ENCODE measurements at regions not wholly inside any gene's neighbourhood (a gene's known extent, or its start where the extent isn't known, plus 50 kb on each side); places are given as distances from the start of the nearest gene placed in this dataset.

- Mint-ChIP-seq H3K27ac (no peak overlapping the region), H3K4me3 (no peak overlapping the region), H3K36me3 (ENCODE audit: low read depth) (no peaks in the 10 kb centered on the region), H3K4me1 (ENCODE audit: low read depth) (peaks cover 2% of the 10 kb centered on the region), H3K27me3 (no peaks in the 10 kb centered on the region), H3K9me3 (no peaks in the 10 kb centered on the region)
- ATAC-seq (no peak), DNase-seq (no peak)
- no peak for TF ChIP-seq CTCF (IDR thresholded peaks at IDR 0.05)
- intact Hi-C loops (cut with micrococcal nuclease) = no loop called here
- POLR2A ChIA-PET = no interaction called here
- CTCF ChIA-PET = no interaction called here
Observed at GRCh38 chr9:27632254-27632653, 59.0 kb upstream of the C9orf72 start.

GRCh38 chr9:27633764-27634163 lies 60.5 kb upstream of the C9orf72 start:
- no peaks in the 10 kb centered on the region for H3K27me3 Mint-ChIP-seq
- no peaks in the 10 kb centered on the region for H3K36me3 Mint-ChIP-seq (ENCODE audit: low read depth)
- ATAC-seq = no peak
- H3K4me1 Mint-ChIP-seq (ENCODE audit: low read depth) = peaks cover 2% of the 10 kb centered on the region
- H3K27ac Mint-ChIP-seq = no peak overlapping the region
- H3K4me3 Mint-ChIP-seq = no peak overlapping the region
- CTCF ChIA-PET = no interaction called here
- H3K9me3 Mint-ChIP-seq = no peaks in the 10 kb centered on the region
- intact Hi-C loops (cut with micrococcal nuclease) = no loop called here
- POLR2A ChIA-PET = no interaction called here
- DNase-seq = no peak
- no peak for TF ChIP-seq CTCF (IDR thresholded peaks at IDR 0.05)

GRCh38 chr9:27634879-27635278 lies 61.6 kb upstream of the C9orf72 start:
- intact Hi-C loops (cut with micrococcal nuclease) = no loop called here
- no peak for DNase-seq
- H3K4me1 Mint-ChIP-seq (ENCODE audit: low read depth) = peaks cover 2% of the 10 kb centered on the region
- no peak for TF ChIP-seq CTCF (IDR thresholded peaks at IDR 0.05)
- no peaks in the 10 kb centered on the region for H3K36me3 Mint-ChIP-seq (ENCODE audit: low read depth)
- CTCF ChIA-PET = no interaction called here
- H3K9me3 Mint-ChIP-seq = no peaks in the 10 kb centered on the region
- H3K4me3 Mint-ChIP-seq = no peak overlapping the region
- POLR2A ChIA-PET = no interaction called here
- no peaks in the 10 kb centered on the region for H3K27me3 Mint-ChIP-seq
- no peak overlapping the region for H3K27ac Mint-ChIP-seq
- ATAC-seq = no peak

GRCh38 chr9:27638716-27639115 lies 65.4 kb upstream of the C9orf72 start:
- H3K4me1 Mint-ChIP-seq (ENCODE audit: low read depth) = peaks cover 2% of the 10 kb centered on the region
- H3K4me3 Mint-ChIP-seq = no peak overlapping the region
- ChIA-PET POLR2A (no interaction called here), CTCF (no interaction called here)
- intact Hi-C loops (cut with micrococcal nuclease) = no loop called here
- TF ChIP-seq CTCF (IDR thresholded peaks at IDR 0.05) = no peak
- DNase-seq (no peak), ATAC-seq (no peak)
- no peaks in the 10 kb centered on the region for H3K27me3 Mint-ChIP-seq
- no peaks in the 10 kb centered on the region for H3K36me3 Mint-ChIP-seq (ENCODE audit: low read depth)
- no peaks in the 10 kb centered on the region for H3K9me3 Mint-ChIP-seq
- no peak overlapping the region for H3K27ac Mint-ChIP-seq

GRCh38 chr9:27645161-27645840 lies 72.0 kb upstream of the C9orf72 start:
- Mint-ChIP-seq H3K9me3 (no peaks in the 10 kb centered on the region), H3K4me3 (no peak overlapping the region), H3K36me3 (ENCODE audit: low read depth) (no peaks in the 10 kb centered on the region), H3K4me1 (ENCODE audit: low read depth) (no peaks in the 10 kb centered on the region), H3K27me3 (peaks cover 1% of the 10 kb centered on the region), H3K27ac (no peak overlapping the region)
- ChIA-PET POLR2A (interaction anchor here (0.5 kb wide), 1 partner anchor 1102 kb away, joined by 3 read pairs; no protein-coding TSS in a partner anchor), CTCF (no interaction called here)
- intact Hi-C loops (cut with micrococcal nuclease) = no loop called here
- DNase-seq (no peak), ATAC-seq (no peak)
- TF ChIP-seq CTCF (IDR thresholded peaks at IDR 0.05) = no peak
